Mammary epithelial cell (primary cell): ENCODE measurements at regions not wholly inside any gene's neighbourhood (a gene's known extent, or its start where the extent isn't known, plus 50 kb on each side); places are given as distances from the start of the nearest gene placed in this dataset.

Experiments used
- EZH2 ChIP-seq: IDR thresholded peaks from 2 replicates; pipeline ENCODE4 v1.6.1; 2012; ENCODE audit warnings: low read length, inconsistent platforms, borderline replicate concordance
- TF ChIP-seq, protein P1 (sequence below), 2 donors: IDR thresholded peaks in 1 of 2; conservative IDR thresholded peaks in 1 of 2; 2 replicates each; pipeline ENCODE4 v1.5.1; 2011 to 2012; ENCODE audit warnings: inconsistent platforms in 2 of 2, low read length in 2 of 2, mild to moderate bottlenecking in 2 of 2, control low read depth in 1 of 2, low read depth in 1 of 2; ENCODE audit not compliant: insufficient read depth in 1 of 2; ENCODE audit errors: extremely low read depth in 1 of 2

DNA sequence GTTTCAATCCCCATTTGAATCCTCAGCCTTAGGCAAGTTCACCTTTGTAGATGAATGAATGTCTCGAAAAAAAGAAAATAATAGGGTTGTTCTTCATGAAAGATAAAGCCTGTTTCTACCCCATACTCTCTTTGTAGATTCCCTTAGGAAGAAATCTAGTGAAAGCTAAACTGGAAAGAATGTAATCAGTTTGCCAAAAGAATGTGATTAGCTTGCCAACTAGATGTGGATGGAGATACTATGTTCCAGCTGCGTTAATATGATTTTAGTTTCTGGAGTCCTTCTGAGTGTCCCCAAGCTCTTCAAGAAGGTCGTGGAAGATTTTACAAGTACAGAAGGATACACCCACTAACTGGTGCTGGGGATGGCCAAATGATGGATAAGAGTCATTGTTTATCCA is 162.3 kb upstream of the EDNRA start:
- TF ChIP-seq, protein P1, sequence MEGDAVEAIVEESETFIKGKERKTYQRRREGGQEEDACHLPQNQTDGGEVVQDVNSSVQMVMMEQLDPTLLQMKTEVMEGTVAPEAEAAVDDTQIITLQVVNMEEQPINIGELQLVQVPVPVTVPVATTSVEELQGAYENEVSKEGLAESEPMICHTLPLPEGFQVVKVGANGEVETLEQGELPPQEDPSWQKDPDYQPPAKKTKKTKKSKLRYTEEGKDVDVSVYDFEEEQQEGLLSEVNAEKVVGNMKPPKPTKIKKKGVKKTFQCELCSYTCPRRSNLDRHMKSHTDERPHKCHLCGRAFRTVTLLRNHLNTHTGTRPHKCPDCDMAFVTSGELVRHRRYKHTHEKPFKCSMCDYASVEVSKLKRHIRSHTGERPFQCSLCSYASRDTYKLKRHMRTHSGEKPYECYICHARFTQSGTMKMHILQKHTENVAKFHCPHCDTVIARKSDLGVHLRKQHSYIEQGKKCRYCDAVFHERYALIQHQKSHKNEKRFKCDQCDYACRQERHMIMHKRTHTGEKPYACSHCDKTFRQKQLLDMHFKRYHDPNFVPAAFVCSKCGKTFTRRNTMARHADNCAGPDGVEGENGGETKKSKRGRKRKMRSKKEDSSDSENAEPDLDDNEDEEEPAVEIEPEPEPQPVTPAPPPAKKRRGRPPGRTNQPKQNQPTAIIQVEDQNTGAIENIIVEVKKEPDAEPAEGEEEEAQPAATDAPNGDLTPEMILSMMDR (conservative IDR thresholded peaks at IDR 0.05 in 1 of 2, IDR thresholded peaks at IDR 0.05 in 1 of 2; ENCODE audit: extremely low read depth in 1 of 2, insufficient read depth in 1 of 2, low read depth in 1 of 2, low read length in 2 of 2): no peak
- no peak for TF ChIP-seq EZH2
